ENCODE measurements at regions not wholly inside any gene's neighbourhood (a gene's known extent, or its start where the extent isn't known, plus 50 kb on each side); places are given as distances from the start of the nearest gene placed in this dataset.

DNA sequence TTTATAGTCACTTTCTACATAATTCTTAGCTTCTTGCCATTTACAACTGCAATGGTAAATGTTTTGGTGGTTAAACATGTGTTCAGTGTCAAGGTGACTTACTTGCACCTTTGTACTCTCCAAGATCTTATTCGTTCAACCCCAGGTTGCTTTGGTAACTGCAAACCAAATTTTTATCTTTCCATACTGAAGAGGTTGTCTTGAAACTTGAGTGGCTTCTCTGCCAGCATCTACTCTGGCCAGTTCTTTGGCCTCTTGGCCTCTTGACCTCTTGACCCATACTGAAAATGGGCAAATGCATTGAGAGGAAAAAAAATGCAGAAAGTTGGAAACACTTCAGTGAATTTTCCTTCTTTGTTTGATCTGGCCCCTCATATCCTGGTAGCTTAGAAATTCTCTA, 88.0 kb upstream of the LRRC7 start:
- DNase-seq, result no peak

DNA sequence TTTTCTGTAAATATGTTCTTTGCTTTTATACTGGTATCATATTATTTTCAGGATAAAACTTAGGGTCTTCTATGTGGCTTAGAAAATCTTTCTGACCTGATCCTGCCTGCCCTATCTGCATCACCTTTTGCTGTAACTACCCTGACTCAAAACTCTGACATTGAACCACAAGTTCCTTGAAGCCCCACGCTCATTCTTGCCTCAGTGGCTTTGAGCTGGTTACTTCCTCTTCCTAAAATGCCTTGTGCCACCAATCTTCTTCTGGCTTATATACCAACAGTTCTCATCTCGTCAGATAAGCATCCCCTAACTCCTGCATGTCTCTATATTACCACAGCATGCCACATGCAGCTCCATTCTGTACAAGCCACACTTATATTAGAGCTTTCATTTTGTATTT, 84.5 kb upstream of the LRRC7 start:
- no peak for DNase-seq

GRCh38 chr1:69485616-69486015, 82.1 kb upstream of the LRRC7 start:
- no peak for DNase-seq

- DNase-seq, result no peak
Observed at GRCh38 chr1:69491416-69491815, 76.3 kb upstream of the LRRC7 start.

DNA sequence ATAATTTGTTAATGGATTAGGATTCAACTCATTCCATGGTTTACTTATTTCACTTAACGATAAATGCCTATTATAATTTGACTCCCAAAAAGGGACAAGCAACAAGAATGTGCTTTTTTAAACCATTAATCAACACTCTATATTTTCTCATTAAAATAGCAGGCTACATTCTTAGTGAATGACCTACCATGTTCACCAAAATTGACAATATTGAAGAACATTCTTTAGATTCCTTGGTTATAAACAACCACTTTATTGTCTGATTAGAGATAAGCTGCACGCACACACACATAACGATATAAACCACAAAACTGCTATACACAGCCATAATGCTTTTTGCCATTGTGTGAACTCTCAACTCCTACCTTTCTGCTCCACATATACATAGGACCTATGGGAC, 75.4 kb upstream of the LRRC7 start:
- no peak for DNase-seq

DNA sequence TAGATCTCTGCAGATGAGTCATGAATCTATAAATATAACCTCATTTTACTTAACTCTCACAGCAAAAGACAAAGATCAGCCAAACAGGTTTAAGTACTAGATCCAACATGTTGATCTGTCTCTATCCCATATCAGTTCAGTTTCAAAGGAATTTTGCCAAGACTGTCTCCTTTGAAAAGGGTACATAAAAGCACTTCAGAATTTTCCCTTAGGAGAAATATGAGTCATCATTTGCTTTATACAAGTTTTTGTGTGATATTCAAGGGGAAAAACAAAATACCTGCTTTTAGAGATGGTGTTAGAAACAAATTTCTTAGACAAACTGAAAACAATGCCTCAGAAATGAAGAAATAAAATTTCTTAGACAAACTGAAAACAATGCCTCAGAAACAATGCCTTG, 73.5 kb upstream of the LRRC7 start:
- no peak for DNase-seq

DNA sequence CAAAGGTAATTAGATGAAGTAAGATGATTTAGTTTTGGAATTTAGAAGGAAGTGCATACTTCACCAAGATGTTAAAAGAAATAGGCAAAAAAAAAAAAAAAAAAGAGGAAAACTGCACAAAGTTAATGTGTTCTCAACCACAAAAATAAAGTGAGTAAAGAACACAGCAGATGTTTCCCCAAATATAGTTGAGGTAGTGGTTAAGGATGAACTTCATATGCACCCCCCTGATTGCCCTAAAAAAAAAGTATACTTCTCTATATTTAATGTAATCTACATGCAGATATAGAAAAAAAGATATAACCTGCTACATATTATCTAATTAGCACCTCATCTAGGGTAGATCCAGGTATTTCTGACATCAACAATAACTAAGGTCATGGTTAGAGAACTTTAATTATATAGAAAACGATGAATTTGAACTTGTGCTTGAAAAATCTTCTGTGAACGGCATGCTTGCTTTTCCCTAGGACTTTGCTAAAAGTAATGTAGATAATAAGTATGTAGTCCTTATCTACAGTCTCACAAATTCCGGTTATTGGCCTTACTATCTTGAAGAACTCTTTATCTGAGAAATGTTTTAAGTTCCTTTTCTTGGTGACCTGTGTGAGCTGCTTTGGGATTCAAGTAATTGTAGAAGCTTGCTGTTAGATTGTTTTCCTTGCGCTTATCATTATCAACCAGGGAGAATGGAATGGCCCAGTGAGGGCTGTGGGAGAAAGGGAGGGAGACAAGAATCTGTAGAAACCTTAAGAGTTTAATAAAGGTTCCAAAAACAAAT, 70.1 kb upstream of the LRRC7 start:
- DNase-seq, result no peak

DNA sequence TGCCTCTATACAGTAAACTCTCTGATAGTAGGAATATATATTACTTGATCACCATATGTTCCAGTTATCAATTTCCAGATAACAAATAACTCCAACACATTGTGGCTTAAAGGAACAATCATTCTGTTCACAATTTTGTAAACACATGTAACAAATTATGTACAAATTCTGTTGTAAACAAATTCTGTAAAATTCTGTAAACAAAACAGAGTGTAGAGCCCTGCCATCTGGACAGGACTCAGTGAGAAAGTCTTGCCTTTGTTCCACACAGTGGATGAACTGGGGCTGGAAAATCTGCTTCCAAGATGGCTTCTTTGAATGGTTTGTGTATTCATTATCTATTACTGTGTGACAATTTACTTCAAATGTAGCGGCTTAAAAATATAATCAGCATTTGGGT, 69.0 kb upstream of the LRRC7 start:
- no peak for DNase-seq

- no peak for DNase-seq
Observed at GRCh38 chr1:69499203-69499803, 68.4 kb upstream of the LRRC7 start.

DNA sequence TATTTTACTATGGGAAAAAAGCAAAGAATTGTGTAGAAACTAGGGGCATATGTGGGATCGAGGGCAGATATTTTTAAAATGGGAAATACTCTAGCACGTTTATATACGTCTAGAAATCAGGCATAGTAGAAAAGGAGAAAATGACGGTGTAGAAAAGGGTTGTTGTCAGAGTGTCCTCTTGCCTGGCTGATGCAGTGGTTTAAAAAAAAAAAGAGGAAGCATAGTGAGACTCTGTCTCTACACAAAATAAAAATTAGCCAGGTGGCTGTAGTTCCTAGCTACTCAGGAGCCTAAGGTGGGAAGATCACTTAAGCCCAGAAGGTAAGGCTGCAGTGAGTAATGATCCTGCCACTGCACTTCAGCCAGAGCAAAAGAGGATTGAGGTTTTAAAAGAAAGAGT, 64.7 kb upstream of the LRRC7 start:
- no peak for DNase-seq

GRCh38 chr1:69504730-69505252, 62.9 kb upstream of the LRRC7 start:
- no peak for DNase-seq

DNA sequence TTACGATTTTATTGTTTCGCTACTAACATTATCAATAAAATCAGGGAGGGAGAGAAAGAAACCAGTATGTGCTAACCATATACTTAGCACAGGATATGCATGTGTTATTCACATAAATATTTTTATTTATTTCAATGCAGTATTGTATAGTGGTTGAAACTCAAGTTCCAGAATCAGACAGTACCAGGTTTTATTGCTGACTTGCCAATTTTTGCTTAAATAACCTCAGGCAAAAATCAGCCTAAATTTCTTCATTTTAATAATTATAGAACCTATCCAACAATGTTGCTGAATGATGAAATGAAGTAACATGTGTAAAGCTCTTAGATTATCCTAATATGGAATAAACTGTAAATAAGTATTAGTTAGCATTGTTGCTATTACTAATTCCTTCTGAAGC, 61.4 kb upstream of the LRRC7 start:
- DNase-seq, result no peak

- DNase-seq, result no peak
Observed at GRCh38 chr1:69506721-69507120, 61.0 kb upstream of the LRRC7 start.

DNA sequence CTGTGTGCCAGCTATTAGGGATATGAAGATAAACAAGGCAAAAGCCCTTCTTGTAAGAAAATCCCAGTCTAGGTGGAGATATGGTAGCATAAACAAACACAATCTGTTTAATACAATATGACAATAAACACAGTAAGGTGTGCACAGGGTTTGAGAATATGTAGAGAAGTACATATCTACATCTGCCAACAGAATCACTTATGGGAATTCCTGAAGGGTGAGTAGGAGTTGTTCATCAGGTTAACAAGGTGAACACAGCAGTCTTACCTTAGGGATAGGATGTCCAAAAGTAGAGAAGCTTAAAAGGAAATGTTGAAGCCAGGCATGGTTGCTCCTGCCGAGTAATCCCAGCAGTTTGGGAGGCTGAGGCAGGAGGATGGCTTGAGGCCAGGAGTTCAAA, 57.7 kb upstream of the LRRC7 start:
- DNase-seq, result no peak

- DNase-seq, result no peak
Observed at GRCh38 chr1:69511426-69512192, 56.1 kb upstream of the LRRC7 start.

- no peak for DNase-seq
Observed at GRCh38 chr1:69513601-69514000, 54.1 kb upstream of the LRRC7 start.

Measured in left hindlimb (tissue), 1 donor.